Gastroesophageal sphincter (tissue), 2 donors: ENCODE measurements at regions not wholly inside any gene's neighbourhood (a gene's known extent, or its start where the extent isn't known, plus 50 kb on each side); places are given as distances from the start of the nearest gene placed in this dataset.
"Not testable (repeated sequence)": the region's sequence is repeated elsewhere in the genome, so short reads cannot be mapped to it uniquely, and the experiment has no call there.

ENCODE experiments used
- EP300 ChIP-seq: sonication (generic); formaldehyde crosslinking; IDR thresholded peaks from one replicate; pipeline ENCODE4 v1.6.1; 2017; ENCODE audit warnings: antibody characterized with exemption, mild to moderate bottlenecking
- POLR2A ChIP-seq, 2 donors: fragments of 450-650 bp; IDR thresholded peaks; one replicate each; pipeline ENCODE4 v1.6.1; 2017; ENCODE audit warnings: antibody characterized with exemption in 2 of 2, mild to moderate bottlenecking in 2 of 2, moderate library complexity in 1 of 2
- POLR2AphosphoS5 ChIP-seq: sonication (generic); formaldehyde crosslinking; IDR thresholded peaks from one replicate; pipeline ENCODE4 v1.6.1; 2017; ENCODE audit warnings: antibody characterized with exemption

GRCh38 chr5:3323966-3324365, 271.7 kb upstream of the IRX1 start:
- TF ChIP-seq POLR2A (IDR thresholded peaks at IDR 0.05); POLR2AphosphoS5; EP300: not testable (repeated sequence)
